Daoy (cell line): ENCODE measurements at regions not wholly inside any gene's neighbourhood (a gene's known extent, or its start where the extent isn't known, plus 50 kb on each side); places are given as distances from the start of the nearest gene placed in this dataset.
"Not testable (repeated sequence)": the region's sequence is repeated elsewhere in the genome, so short reads cannot be mapped to it uniquely, and the experiment has no call there.

Experiments used
- DNase-seq: peaks from one replicate; pipeline ENCODE4 v3.0.0-alpha.2; 2015; ENCODE audit warnings: low read depth

DNA sequence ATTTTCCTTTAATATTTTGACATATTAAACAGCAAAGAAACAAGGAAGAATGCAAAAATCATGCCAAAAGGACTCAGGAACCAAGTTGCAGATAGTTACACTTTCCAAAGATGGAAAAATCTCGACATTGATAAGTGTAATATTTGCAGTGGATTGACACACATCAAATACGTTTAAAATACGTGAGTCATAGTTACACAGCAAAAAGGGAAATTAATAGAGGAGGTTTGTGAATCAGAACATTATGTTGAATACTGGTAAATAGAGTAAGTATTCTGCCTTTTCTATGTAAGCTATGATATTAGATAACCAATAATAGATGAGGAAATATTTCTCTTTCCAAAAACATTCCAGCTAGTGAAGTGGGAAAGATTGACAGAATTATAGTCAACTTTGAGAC is 1761.3 kb upstream of the IGFBP7 start:
- no peak for DNase-seq

DNA sequence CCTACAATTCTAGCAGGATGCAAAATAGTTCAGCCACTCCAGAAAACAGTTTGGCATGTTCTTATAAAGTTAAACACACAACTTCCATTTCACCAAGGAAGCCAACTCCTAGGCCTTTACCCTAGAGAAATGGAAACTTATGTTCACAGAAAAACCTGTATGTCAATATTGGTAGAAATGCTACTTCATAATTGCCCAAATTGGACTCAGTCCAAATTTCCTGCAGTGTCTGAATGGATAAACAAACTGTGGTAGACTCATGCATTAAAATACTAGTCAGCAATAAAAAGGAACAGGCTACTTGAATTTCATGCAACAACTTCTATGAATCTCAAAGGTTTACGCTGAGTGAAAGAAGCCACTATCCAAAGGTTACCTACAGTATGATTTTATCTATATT is 1738.8 kb upstream of the IGFBP7 start:
- DNase-seq: no peak

DNA sequence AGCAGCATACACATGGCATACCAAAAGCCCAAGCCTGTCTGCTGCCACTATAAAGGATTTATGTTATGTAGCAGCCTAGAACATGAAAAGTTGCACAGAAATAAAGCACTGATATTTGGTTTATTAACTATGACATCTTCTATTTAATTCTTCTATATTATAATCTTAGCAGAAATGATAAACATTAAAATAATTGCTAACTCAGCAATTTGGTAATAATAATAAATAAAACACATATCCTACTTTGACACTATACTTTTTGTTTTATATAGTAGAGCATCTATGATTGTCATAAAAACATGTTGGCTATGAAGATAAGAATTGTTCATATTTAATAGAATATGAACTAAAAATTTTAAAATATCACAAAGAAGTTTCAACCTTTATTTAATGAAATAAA is 1733.3 kb upstream of the IGFBP7 start:
- no peak for DNase-seq

DNA sequence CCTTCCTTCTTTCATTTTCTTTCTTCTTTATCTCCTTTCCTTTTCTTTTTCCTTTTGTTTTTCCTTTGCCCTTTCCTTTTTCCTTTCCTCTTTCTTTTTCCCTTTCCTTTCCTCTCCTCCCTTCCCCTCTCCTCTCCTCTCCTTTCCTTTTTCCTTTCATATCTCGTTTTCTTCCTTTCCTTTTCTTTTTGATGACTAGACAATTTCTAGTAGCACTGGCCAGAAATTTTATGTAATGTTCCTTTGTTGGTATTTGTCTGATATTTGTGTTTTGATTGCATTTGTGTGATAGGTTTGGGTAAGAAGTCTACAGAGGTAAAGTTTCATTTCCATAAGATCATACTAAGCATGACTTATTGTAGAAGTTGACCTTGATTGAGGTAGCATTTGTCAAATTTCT is 1722.9 kb upstream of the IGFBP7 start:
- no peak for DNase-seq

DNA sequence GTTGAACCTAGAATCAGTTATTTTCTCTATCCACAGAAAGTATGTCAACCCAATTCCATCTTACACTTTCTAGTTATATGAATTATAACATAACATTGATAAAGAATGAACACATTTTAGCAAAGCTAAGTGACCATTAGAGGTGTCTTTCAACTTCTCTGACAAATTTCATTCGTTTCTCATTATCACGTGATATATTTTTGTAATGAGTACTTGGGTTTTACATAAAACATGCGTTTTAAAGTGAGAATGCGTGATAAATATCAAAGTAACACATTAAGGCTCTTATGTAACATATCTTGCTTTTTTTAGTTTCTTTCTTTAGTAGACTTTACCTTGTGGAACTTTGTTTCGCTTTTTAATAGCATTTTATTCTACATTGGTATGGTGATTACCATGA is 1715.1 kb upstream of the IGFBP7 start:
- DNase-seq: no peak

DNA sequence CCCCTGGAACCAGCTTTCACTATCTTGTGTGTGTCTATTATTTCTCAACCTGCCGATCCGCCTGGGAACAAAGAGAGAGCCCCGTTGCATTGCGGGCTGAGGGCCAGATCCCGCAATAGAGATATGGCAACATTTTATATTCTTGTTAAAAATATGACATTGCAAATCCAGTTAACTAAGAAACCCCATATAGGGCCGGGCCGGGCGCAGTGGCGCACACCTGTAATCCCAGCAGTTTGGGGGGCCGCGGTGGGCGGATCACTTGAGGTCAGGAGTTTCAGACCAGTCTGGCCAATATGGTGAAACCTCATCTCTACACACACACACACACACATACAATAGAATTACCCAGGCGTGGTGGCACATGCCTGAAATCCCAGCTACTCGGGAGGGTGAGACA is 1708.4 kb upstream of the IGFBP7 start:
- not testable (repeated sequence) for DNase-seq

DNA sequence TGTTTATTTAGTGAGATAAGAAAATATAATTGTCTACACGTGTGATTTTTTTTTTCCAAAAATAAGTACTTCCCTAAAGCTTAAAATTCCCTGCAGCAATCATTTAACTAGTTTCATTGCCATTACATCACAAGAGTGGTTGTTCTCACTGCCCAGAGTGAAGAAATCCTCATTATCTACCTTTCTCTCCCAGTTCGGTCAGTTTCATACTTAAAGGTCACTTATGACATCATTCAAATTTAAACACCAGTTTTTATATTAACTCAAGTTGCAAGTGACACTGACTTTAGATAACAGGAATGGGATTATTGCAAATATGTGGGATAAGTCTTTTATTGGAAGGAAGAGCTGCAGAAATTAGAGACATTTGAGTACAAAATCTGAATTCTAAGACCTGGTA is 1699.8 kb upstream of the IGFBP7 start:
- DNase-seq: no peak

DNA sequence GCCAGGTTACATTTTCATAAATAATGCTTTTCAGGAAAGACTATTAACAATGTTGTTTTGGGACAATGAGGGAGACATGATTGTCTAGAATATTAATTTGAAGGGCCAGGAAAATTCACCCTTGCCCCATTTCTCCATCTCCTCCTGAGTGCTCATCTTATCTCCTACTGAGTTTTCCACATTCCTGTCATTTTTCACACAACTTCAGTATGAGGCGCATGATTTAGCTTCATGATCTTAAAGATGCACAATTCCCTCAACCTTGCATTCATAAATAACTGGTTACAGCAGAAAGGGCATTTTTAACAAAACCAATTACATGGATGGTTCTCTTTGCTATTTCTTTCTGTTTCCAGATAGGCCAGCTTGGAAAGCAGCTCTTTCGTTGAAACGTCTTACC is 1699.2 kb upstream of the IGFBP7 start:
- DNase-seq: no peak

DNA sequence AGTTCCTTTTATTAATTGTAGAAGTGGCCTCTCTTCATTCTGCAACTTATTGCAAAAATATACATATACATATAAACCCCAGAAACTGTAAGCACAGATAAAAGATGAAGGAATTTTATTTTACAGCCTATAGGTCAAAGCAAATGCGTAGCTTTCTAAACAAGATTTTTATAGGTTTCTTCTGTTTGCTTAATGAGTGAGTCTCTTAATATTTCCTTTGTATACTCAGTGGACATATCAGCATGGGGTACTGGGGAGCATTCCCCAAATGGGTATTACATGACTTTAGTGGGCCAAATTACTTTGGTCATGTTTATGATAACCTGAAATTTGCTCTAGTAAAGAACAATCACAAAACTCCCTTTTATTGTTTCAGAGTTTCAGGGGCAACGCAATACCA is 1698.6 kb upstream of the IGFBP7 start:
- DNase-seq: no peak

DNA sequence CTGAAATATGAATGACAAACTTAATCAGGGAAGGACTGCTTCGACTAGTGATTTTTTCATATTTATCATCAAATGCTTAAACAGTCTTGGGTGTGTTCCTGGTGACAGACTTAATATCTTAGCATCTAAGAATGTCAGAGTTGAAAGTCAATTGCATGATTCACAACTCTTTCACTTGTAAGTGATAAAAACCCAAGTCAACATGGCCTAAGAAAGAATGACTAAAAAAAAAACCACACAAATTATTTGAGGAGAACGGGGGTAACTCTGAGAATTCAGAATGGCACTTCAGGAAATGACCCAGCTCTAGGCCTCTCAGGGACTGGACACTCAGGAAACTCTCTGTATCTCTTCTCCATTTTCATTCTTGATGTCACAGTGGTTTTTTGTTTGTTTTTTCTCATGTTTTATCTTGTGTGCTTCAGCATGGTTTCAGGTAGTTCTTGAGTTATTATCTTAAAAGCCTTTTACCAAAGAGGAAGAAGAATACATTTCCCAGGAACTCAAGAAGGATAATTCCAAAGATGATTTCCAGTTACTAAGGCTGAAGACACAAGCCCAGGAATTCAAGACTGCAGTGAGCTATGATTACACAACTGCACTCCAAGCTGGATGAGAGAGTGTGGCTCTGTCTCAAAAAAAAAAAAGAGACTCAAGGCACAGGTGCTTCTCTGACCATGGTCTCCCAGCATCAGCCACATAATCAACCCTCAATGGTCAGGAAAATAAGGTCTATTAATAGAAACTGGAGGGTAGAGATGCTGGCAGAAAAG is 1697.8 kb upstream of the IGFBP7 start:
- no peak for DNase-seq

DNA sequence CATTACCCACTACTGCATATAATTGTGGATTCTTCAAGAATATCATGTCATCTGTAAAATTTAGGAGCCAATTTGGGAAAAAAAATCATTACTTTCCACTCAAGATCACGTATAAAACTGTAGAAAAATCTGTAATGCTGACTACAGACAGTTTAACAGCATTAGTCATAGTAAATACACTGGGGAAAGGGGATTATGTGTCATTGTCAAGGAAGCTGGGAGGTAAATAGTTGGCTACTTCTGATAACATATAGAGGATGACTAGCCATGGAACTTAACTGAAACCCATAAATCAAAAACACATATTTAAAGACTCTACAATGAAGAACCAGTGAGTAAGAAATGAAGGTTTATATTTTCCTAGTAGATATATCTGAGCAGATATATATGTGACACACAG is 1666.4 kb upstream of the IGFBP7 start:
- DNase-seq: no peak

DNA sequence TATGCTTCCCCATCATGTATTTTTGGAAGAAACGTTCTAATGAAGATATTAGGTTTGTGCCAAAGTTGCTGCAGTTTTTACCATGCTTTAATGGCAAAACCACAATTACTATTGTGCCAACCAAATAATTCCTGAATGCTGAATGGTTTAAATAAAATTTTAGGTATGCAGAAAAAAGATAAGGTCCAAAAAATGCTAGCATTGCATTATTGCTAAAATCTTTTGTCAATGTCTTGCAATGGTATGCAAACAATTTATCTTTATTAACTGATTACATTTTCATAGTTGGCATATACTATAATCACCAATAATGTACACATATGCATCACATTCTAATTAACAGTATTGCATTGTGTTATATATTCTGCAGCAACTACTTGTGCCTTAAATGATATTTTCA is 1657.4 kb upstream of the IGFBP7 start:
- no peak for DNase-seq

DNA sequence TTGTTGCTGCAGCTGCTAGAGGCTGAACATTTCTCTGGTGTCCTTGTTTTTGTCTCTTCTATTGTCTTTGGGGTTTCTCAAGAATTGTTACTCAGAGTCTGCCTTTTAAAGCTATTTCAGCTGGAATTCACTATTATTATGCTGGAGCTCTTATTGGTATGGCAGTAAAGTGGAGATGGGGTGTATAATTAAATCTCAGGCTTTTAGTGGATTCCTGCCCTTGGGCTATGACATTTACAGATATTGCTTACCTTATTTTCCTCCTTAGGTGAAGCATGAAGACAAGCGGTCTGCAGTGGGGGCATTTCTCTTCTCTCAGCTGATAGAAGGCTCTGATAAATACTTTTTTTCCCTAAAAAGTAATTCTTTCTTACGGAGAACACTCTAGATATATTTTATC is 1656.6 kb upstream of the IGFBP7 start:
- DNase-seq: no peak

DNA sequence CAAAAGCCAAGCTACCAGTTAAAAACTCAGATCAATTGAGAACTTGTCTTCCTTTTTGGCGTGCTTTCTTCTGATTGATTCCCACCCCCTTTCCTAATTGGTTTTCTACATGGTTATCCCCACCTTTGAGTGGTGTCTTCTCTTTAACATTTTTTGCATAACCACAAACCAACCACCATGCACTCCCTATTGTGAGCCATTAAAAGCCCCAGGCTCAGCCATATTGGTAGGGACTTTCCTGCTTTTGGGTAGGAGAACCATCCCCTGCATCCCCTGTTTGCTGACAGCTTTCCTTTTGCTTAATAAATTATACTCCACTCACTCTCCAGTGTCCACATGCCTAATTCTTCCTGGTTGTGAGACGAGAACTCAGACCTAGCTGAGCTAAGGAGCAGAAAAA is 1651.4 kb upstream of the IGFBP7 start:
- DNase-seq: no peak

DNA sequence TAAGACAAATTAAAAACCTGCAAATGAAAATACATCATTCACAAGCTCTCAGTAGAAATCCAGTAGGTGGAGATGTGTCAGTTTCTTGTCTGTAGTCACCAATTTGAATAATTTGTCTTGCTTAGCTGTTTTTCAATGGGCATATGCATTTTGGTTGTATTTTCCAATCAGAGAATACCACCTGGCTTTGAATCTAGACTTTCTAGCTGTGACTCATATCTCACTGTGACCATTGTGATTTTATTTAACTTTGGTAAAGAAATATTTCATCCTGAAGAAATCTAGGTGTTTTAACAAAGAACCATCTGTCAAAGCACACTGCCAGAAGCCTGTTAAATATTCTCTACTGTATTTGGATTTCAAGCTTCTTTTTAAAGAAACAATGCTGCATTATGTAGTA is 1650.6 kb upstream of the IGFBP7 start:
- DNase-seq: no peak

DNA sequence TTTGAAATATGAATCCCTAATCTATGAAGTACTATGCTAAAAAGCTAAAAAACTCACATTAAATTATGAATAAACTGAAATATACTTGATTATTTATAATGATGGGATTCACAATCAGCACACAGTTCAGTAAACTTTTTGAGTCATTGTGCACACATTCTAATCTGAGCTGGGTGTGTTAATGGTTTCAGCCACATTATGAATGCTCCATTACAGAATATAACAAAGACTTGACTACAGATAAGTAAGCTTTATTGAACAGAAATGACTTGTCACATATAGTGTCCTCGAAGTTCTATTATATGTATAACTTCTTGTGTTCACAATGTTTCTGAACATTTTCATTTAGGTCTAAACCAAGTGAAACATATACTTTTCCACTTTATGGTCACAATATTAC is 1649.9 kb upstream of the IGFBP7 start:
- no peak for DNase-seq

DNA sequence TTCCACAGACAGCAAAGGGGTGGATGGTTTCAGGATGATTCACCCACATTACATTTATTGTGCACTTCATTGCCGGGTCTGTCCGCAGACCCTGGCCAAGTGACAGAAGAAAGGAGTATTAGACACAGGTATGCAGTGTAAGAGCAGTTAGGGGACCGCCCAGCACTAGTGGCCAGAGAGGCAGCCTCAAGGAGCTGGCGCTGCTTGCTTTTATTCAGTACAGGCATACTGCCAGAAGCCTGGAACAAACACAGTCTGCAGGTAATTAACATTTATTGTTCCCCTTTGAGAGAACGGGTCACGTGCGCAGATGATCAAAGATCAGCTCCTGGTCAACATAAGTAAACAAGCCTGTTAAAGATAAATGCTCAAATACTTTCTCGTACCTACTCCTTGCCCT is 1639.0 kb upstream of the IGFBP7 start:
- no peak for DNase-seq

DNA sequence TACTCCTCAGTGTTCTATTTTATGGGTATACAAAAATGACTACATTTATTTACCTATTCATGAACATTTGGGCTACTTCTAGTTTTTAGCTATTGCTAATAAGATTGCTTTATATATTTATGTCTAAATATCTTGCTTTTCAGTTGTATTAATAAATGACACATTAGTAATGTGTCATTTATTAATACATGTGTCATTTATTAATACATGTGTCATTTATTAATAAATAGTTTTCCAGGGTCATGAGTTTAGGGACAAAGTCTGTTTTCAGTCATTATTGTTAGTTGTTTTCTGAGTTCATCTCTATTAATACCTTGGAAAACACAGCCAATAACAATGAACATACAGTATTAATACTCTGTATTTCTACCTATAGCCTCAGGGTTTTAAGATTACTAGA is 1630.7 kb upstream of the IGFBP7 start:
- DNase-seq: no peak

DNA sequence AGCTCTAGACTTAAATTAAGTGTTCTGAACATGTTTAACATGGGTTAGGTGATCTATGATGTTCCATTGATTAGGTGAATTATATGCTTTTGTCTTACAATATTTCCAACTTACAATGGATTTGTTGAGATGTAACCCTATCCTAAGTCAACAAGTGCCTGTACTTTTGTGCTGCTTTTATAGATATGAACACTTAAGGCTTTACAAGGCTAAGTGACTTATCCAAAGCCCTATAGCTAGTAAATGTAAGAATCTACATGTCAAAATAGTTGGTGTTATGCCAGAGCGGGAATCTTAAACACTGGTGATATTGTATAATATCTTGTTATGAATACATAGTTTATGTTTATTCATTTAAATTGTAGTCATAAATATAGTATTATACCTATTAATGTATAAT is 1629.1 kb upstream of the IGFBP7 start:
- DNase-seq: no peak

DNA sequence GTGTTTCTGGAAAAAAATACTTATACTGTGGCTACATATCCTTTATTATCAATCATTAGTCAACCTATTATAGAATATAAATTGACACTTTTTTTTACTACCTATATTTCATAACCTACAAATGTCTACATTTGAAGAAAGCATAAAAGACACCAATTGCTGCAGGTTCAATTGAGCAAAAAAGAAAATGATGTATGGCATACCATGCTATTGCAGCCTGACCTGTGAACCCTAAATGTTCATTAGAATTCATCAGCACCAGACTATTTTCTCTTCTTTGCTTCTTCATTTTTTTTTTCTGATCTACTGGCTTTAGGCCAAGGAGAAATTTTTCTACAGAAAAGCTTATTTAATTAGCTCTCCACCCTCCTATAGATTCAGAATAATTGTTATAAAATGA is 1628.2 kb upstream of the IGFBP7 start:
- no peak for DNase-seq

DNA sequence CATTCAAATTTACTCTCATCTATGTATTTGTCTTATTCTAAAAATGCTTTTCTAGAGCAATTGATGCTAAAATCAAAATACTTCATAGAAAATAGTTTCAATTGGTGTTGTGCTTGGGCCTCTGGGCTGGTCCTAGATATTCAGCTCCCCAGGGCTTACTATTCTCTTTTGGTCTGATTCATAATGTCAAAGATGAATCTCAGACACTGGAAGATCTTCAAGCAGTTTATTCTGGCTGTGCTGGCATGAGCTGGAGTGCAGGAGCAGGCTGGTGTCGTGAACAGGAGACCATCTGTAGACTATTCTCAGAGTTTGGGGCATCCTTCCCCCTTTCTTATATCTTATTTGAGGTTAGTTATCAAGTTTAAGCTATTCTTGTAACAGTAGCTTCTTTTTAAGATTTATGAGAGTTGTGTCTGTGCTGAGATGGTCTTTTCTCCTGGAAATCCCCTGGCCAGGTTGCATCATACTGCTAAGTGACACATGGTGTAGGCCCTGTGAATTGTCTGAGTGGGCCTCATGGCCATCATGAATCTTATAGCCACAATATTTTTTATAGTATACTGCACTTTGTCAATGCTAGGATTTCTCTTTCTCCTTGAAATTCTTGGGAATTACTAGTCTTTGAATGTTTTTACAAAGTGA is 1624.0 kb upstream of the IGFBP7 start:
- no peak for DNase-seq

DNA sequence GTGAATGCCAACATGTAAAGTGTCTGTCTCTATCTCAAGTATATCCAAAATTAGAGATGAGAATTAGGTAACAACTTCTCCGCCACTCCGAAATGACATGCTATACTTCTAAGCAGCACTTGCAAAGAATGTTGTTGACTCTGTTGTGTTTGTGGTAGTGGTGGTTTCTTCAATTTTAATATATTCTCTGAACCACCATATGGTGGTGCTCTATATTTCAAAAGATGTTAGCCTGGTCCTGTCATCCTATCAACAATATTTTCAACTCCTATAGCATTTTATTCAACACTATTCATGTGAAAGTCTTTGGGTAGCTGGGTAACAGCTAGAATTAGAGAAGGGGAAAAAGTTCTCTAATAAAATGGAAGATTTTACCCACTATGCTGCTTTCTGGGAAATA is 1622.8 kb upstream of the IGFBP7 start:
- DNase-seq: no peak

DNA sequence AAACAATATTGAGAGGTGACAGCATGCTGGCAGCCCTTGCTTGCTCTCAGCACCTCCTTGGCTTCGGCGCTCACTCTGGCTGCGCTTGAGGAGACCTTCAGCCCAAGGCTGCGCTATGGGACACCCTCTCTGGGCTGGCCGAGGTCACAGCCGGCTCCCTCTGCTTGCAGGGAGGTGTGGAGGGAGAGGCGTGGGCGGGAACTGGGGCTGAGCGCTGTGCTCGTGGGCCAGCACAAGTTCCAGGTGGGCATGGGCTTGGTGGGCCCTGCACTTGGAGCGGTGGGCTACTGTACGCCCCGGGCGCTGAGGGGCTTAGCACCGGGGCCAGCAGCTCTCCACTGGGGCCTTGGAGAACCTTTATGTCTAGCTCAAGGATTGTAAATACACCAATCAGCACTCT is 1613.8 kb upstream of the IGFBP7 start:
- DNase-seq: no peak

DNA sequence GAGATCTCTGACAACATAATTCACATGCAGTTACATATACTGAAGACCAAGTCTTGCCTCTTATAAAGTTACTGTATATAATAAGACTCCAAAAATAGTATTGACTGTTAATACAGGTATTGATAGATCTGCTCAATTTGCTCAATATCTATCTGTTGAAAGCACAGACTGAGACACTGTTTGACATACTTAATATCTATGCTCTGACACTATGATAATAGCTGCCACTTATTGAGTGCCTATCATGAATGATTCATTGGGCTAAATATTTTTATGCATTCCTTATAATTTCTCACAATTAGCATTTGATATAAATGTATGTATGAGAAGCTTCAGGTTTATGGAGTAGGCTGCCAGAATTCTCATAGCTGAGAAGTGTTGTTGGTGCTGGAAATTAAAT is 1600.9 kb upstream of the IGFBP7 start:
- DNase-seq: no peak
